GM23338 (cell line): ENCODE measurements at regions not wholly inside any gene's neighbourhood (a gene's known extent, or its start where the extent isn't known, plus 50 kb on each side); places are given as distances from the start of the nearest gene placed in this dataset.

ENCODE experiments used
- ATAC-seq: fragments of 200-7000 bp; cut with Tn5 transposase; 3 replicates; pipeline ENCODE4 v1.9.1; 2020
- DNase-seq: peaks from one replicate; pipeline ENCODE4 v3.0.0-alpha.2; 2015; ENCODE audit warnings: low spot score
- H2AFZ ChIP-seq: fragments of 200-600 bp; sonication (generic); 2 replicates; pipeline ENCODE4 v1.8.0; 2016; ENCODE audit warnings: antibody characterized with exemption, mild to moderate bottlenecking, moderate library complexity
- H3F3A ChIP-seq: fragments of 200-600 bp; sonication (generic); replicated peaks from 2 replicates; pipeline ENCODE4 v1.8.0; 2017; ENCODE audit warnings: antibody characterized with exemption, mixed run types, low read depth
- H3K27ac ChIP-seq: fragments of 200-600 bp; sonication (generic); 2 replicates; pipeline ENCODE4 v1.6.1; 2016; ENCODE audit warnings: low read depth
- H3K27me3 ChIP-seq: fragments of 200-600 bp; sonication (generic); 2 replicates; pipeline ENCODE4 v1.8.0; 2016; ENCODE audit warnings: mild to moderate bottlenecking, mixed run types, moderate library complexity; ENCODE audit not compliant: insufficient read depth
- H3K36me3 ChIP-seq: fragments of 200-600 bp; sonication (generic); 2 replicates; pipeline ENCODE4 v1.8.0; 2016; ENCODE audit warnings: mild to moderate bottlenecking; ENCODE audit not compliant: insufficient read depth
- H3K4me1 ChIP-seq: fragments of 200-600 bp; sonication (generic); 2 replicates; pipeline ENCODE4 v1.8.0; 2016; ENCODE audit warnings: mild to moderate bottlenecking, moderate library complexity; ENCODE audit not compliant: insufficient read depth
- H3K4me2 ChIP-seq: fragments of 200-600 bp; sonication (generic); 2 replicates; pipeline ENCODE4 v1.7.1; 2017; ENCODE audit warnings: mixed run types
- H3K4me3 ChIP-seq: fragments of 200-600 bp; sonication (generic); 2 replicates; pipeline ENCODE4 v1.6.1; 2016; ENCODE audit warnings: mixed run types
- H3K79me2 ChIP-seq: fragments of 200-600 bp; sonication (generic); replicated peaks from 2 replicates; pipeline ENCODE4 v1.8.0; 2017; ENCODE audit warnings: mild to moderate bottlenecking; ENCODE audit not compliant: insufficient read depth
- H3K9me2 ChIP-seq: fragments of 200-600 bp; sonication (generic); 2 replicates; pipeline ENCODE4 v1.8.0; 2017; ENCODE audit not compliant: insufficient read depth
- H4K20me1 ChIP-seq: fragments of 200-600 bp; sonication (generic); replicated peaks from 2 replicates; pipeline ENCODE4 v1.8.0; 2017; ENCODE audit warnings: mild to moderate bottlenecking; ENCODE audit not compliant: insufficient read depth
- H3K27ac Mint-ChIP-seq: 2 replicates; pipeline ENCODE4 v1.8.0; 2020; ENCODE audit warnings: inconsistent platforms, mild to moderate bottlenecking, moderate library complexity, mixed read lengths
- H3K27me3 Mint-ChIP-seq: 3 replicates; pipeline ENCODE4 v1.8.0; 2022; ENCODE audit warnings: low read depth, mild to moderate bottlenecking, moderate library complexity, mixed read lengths, inconsistent platforms; ENCODE audit not compliant: insufficient read depth, poor library complexity
- H3K36me3 Mint-ChIP-seq: 3 replicates; pipeline ENCODE4 v1.8.0; 2021; ENCODE audit warnings: low read depth, mild to moderate bottlenecking, inconsistent platforms, moderate library complexity, mixed read lengths
- H3K4me1 Mint-ChIP-seq: 3 replicates; pipeline ENCODE4 v1.8.0; 2020; ENCODE audit warnings: mild to moderate bottlenecking, inconsistent platforms, mixed read lengths
- H3K4me3 Mint-ChIP-seq: 3 replicates; pipeline ENCODE4 v1.8.0; 2021; ENCODE audit warnings: moderate library complexity, mild to moderate bottlenecking, inconsistent platforms, mixed read lengths
- H3K9me3 Mint-ChIP-seq: 3 replicates; pipeline ENCODE4 v1.8.0; 2020; ENCODE audit warnings: moderate library complexity, mild to moderate bottlenecking, inconsistent platforms, mixed read lengths
- CREB1 ChIP-seq: fragments of 250-450 bp; sonication (Bioruptor Pico); IDR thresholded peaks from 2 replicates; pipeline ENCODE4 v1.5.0; 2020; ENCODE audit warnings: low read depth, mild to moderate bottlenecking, moderate library complexity
- CTCF ChIP-seq, 2 experiments: fragments of 200-600 bp in 1 of 2; sonication (generic) in 1 of 2; conservative IDR thresholded peaks; 2 replicates each; pipeline versions ENCODE4 v1.5.1 to v1.6.1; 2016 to 2017; ENCODE audit warnings: antibody characterized with exemption in 2 of 2, low read depth in 2 of 2, mild to moderate bottlenecking in 2 of 2, moderate library complexity in 1 of 2
- ETS1 ChIP-seq: IDR thresholded peaks from 2 replicates; pipeline ENCODE4 v1.6.1; 2016; ENCODE audit warnings: antibody characterized with exemption
- EZH2 ChIP-seq: fragments of 200-600 bp; sonication (generic); IDR thresholded peaks from one replicate; pipeline ENCODE4 v1.8.0; 2017; ENCODE audit warnings: antibody characterized with exemption, mild to moderate bottlenecking, low read depth; ENCODE audit not compliant: unreplicated experiment
- EZH2phosphoT487 ChIP-seq: fragments of 200-600 bp; sonication (generic); IDR thresholded peaks from one replicate; pipeline ENCODE4 v1.8.1; 2018; ENCODE audit warnings: antibody characterized with exemption; ENCODE audit not compliant: unreplicated experiment
- NANOG ChIP-seq: IDR thresholded peaks from 2 replicates; pipeline ENCODE4 v1.6.1; 2016; ENCODE audit warnings: antibody characterized with exemption, borderline replicate concordance
- POLR2AphosphoS5 ChIP-seq: IDR thresholded peaks from 2 replicates; pipeline ENCODE4 v1.6.1; 2016; ENCODE audit warnings: antibody characterized with exemption, low read depth
- REST ChIP-seq: IDR thresholded peaks from one replicate; pipeline ENCODE4 v1.6.1; 2018; ENCODE audit warnings: antibody characterized with exemption; ENCODE audit not compliant: unreplicated experiment
- STAT1 ChIP-seq: IDR thresholded peaks from one replicate; pipeline ENCODE4 v1.6.1; 2016; ENCODE audit warnings: antibody characterized with exemption; ENCODE audit not compliant: unreplicated experiment

GRCh38 chr22:34973926-34974325 is 92.0 kb upstream of the ISX start:
- no peak overlapping the region for H3K27ac Mint-ChIP-seq
- peaks cover 13% of the 10 kb centered on the region for H3K27me3 Mint-ChIP-seq
- H3K9me3 Mint-ChIP-seq: peaks cover 54% of the 10 kb centered on the region

More at GRCh38 chr22:34973926-34974325, 92.0 kb upstream of the ISX start:
- peaks cover 16% of the 10 kb centered on the region; the same call in 1 of the 2 replicates for H3K4me1 ChIP-seq
- H4K20me1 ChIP-seq: no peaks in the 10 kb centered on the region
- no peaks in the 10 kb centered on the region for H3K9me2 ChIP-seq
- no peak overlapping the region for H2AFZ ChIP-seq
- H3K79me2 ChIP-seq: no peaks in the 10 kb centered on the region
- no peak overlapping the region for H3K4me3 ChIP-seq
- no peaks in the 10 kb centered on the region for H3K36me3 ChIP-seq
- no peaks in the 10 kb centered on the region for H3F3A ChIP-seq
- H3K27me3 ChIP-seq: no peaks in the 10 kb centered on the region
- Mint-ChIP-seq H3K36me3 (peaks cover 8% of the 10 kb centered on the region; the same call in 2 of the 3 replicates), H3K4me3 (no peak overlapping the region), H3K4me1 (peaks cover 23% of the 10 kb centered on the region)
- 0 out of 2 replicates have a peak overlapping the region, but pooled peaks have one; percentile 10 for H3K4me2 ChIP-seq
- no peak overlapping the region for H3K27ac ChIP-seq
- TF ChIP-seq EZH2phosphoT487 (no peak), STAT1 (no peak), EZH2 (no peak), REST (no peak), CTCF (conservative IDR thresholded peaks at IDR 0.05; ENCODE audit: low read depth in 2 of 2) (no peak), ETS1 (no peak), CREB1 (CRISPR knock-in tag) (no peak), POLR2AphosphoS5 (no peak), NANOG (no peak)
- no peak for ATAC-seq
- no peak for DNase-seq
